ENCODE measurements at regions not wholly inside any gene's neighbourhood (a gene's known extent, or its start where the extent isn't known, plus 50 kb on each side); places are given as distances from the start of the nearest gene placed in this dataset.

DNA sequence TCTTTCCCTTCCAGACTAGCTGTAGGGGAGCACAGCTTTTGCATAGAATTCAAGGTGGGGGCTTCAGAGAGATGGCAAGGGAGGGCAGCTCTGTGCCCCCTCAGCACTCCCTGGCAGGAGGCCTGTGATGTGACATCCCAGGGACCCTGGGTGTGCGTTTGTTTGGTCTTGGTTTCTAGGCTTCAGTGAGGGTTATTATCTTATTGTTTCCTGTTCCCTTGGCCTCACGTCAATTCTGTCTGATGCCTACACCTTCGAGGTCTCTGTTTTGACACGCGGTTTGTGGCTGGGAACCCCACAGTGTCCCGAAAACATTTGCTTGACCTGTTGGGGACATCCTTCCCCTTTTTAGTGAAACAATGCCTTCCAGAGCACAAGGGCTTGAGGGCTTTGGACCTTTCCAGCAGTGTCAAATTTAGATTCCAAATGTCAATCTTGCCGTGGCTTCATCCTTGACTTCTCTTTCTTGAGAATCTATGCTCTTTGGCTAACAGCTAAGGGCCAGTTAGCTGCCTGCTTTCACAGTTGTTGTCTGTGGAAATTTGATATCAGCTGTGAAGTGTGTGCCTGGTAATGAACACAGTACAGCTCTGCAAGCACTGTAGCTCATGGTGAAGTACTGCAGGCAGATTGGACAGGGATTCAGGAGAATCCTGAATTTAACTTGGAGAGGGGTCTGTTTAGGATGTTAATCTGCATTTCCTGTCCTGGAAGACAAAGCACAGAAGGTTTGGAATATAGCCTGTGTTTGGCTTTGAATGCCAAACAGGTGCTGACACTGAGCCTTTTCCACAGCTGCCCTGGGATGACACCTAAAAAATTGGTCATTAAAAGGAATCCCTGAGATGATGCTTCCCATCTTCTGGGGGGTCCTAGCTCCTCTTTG, 108.2 kb upstream of the CXCR4 start:
- TF ChIP-seq, protein P1, sequence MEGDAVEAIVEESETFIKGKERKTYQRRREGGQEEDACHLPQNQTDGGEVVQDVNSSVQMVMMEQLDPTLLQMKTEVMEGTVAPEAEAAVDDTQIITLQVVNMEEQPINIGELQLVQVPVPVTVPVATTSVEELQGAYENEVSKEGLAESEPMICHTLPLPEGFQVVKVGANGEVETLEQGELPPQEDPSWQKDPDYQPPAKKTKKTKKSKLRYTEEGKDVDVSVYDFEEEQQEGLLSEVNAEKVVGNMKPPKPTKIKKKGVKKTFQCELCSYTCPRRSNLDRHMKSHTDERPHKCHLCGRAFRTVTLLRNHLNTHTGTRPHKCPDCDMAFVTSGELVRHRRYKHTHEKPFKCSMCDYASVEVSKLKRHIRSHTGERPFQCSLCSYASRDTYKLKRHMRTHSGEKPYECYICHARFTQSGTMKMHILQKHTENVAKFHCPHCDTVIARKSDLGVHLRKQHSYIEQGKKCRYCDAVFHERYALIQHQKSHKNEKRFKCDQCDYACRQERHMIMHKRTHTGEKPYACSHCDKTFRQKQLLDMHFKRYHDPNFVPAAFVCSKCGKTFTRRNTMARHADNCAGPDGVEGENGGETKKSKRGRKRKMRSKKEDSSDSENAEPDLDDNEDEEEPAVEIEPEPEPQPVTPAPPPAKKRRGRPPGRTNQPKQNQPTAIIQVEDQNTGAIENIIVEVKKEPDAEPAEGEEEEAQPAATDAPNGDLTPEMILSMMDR (optimal IDR thresholded peaks at IDR 0.05 in 1 of 3, IDR thresholded peaks at IDR 0.05 in 1 of 3, conservative IDR thresholded peaks at IDR 0.05 in 1 of 3; ENCODE audit: extremely low read depth in 1 of 3, insufficient read depth in 2 of 3, low read length in 3 of 3) = no peak
- no peak for TF ChIP-seq EZH2 (IDR thresholded peaks at IDR 0.05; ENCODE audit: low read length)

Data from keratinocyte (primary cell).